Neuronal stem cell (in vitro differentiated cells): ENCODE measurements at regions not wholly inside any gene's neighbourhood (a gene's known extent, or its start where the extent isn't known, plus 50 kb on each side); places are given as distances from the start of the nearest gene placed in this dataset.

ENCODE experiments used
- DNase-seq: peaks from one replicate; pipeline ENCODE4 v3.0.0-alpha.2; 2013; ENCODE audit warnings: low spot score
- H2AFZ ChIP-seq: one replicate; pipeline ENCODE4 v1.6.1; 2013; ENCODE audit warnings: mild to moderate bottlenecking, low read length, inconsistent platforms
- H2AK5ac ChIP-seq: 2 replicates; pipeline ENCODE4 v1.6.1; 2013; ENCODE audit warnings: low read depth, mild to moderate bottlenecking, inconsistent platforms, low read length, moderate library complexity, mixed read lengths
- H2BK120ac ChIP-seq: 2 replicates; pipeline ENCODE4 v1.6.1; 2013; ENCODE audit warnings: low read depth, mild to moderate bottlenecking, inconsistent platforms, low read length, moderate library complexity, mixed read lengths
- H2BK12ac ChIP-seq: one replicate; pipeline ENCODE4 v1.6.1; 2013; ENCODE audit warnings: low read length, inconsistent platforms
- H2BK15ac ChIP-seq: 2 replicates; pipeline ENCODE4 v1.6.1; 2013; ENCODE audit warnings: mild to moderate bottlenecking, low read length, inconsistent platforms, mixed read lengths
- H2BK5ac ChIP-seq: one replicate; pipeline ENCODE4 v1.6.1; 2013; ENCODE audit warnings: inconsistent platforms, mild to moderate bottlenecking, low read length, moderate library complexity
- H3K14ac ChIP-seq: one replicate; pipeline ENCODE4 v1.6.1; 2013; ENCODE audit warnings: low read length, inconsistent platforms
- H3K18ac ChIP-seq: 2 replicates; pipeline ENCODE4 v1.6.1; 2013; ENCODE audit warnings: low read length, inconsistent platforms
- H3K23ac ChIP-seq: 2 replicates; pipeline ENCODE4 v1.6.1; 2013; ENCODE audit warnings: low read depth, mild to moderate bottlenecking, mixed read lengths, low read length, inconsistent platforms; ENCODE audit not compliant: poor library complexity
- H3K27ac ChIP-seq: replicated peaks from 3 replicates; pipeline ENCODE4 v1.5.1; 2013; ENCODE audit warnings: low read length, inconsistent platforms
- H3K27me3 ChIP-seq, 3 experiments: 2 replicates each; pipeline ENCODE4 v1.6.1; 2013; ENCODE audit warnings: low read length in 3 of 3, mild to moderate bottlenecking in 2 of 3, inconsistent platforms in 1 of 3, low read depth in 1 of 3, mixed read lengths in 1 of 3, moderate library complexity in 1 of 3; ENCODE audit not compliant: control insufficient read depth in 3 of 3, insufficient read depth in 3 of 3
- H3K36me3 ChIP-seq, 2 donors: replicated peaks in 1 of 2; 2 replicates each; pipeline ENCODE4 v1.6.1; 2013; ENCODE audit warnings: low read length in 2 of 2; ENCODE audit not compliant: control insufficient read depth in 2 of 2, insufficient read depth in 2 of 2
- H3K4ac ChIP-seq: 2 replicates; pipeline ENCODE4 v1.6.1; 2013; ENCODE audit warnings: inconsistent platforms, mild to moderate bottlenecking, low read length, moderate library complexity
- H3K4me1 ChIP-seq, 2 donors: 1 replicate in 1 of 2; 2 replicates in 1 of 2; pipeline ENCODE4 v1.6.1; 2013; ENCODE audit warnings: low read length in 2 of 2, low read depth in 1 of 2; ENCODE audit not compliant: control insufficient read depth in 2 of 2, insufficient read depth in 1 of 2
- H3K4me2 ChIP-seq: one replicate; pipeline ENCODE4 v1.6.1; 2013; ENCODE audit warnings: mild to moderate bottlenecking, low read length, inconsistent platforms; ENCODE audit not compliant: insufficient read depth, poor library complexity, severe bottlenecking
- H3K4me3 ChIP-seq, 2 donors: 2 replicates each; pipeline ENCODE4 v1.5.1; 2013; ENCODE audit warnings: low read length in 2 of 2, mild to moderate bottlenecking in 2 of 2, inconsistent platforms in 1 of 2, moderate library complexity in 1 of 2
- H3K79me1 ChIP-seq: one replicate; pipeline ENCODE4 v1.6.1; 2013; ENCODE audit warnings: low read depth, mild to moderate bottlenecking, inconsistent platforms, low read length, moderate library complexity
- H3K9ac ChIP-seq: one replicate; pipeline ENCODE4 v1.6.1; 2013; ENCODE audit warnings: mild to moderate bottlenecking, low read depth, low read length, inconsistent platforms; ENCODE audit not compliant: poor library complexity
- H3K9me3 ChIP-seq, 2 donors: replicated peaks in 1 of 2; 2 replicates each; pipeline versions ENCODE3 to v1.6.1; 2013; ENCODE audit warnings: low read length in 2 of 2, mild to moderate bottlenecking in 2 of 2, inconsistent platforms in 1 of 2, low read depth in 1 of 2, mixed read lengths in 1 of 2, moderate library complexity in 1 of 2; ENCODE audit not compliant: control insufficient read depth in 2 of 2, insufficient read depth in 1 of 2
- H4K8ac ChIP-seq: one replicate; pipeline ENCODE4 v1.6.1; 2013; ENCODE audit warnings: low read depth, mild to moderate bottlenecking, inconsistent platforms, low read length, moderate library complexity
- H4K91ac ChIP-seq: one replicate; pipeline ENCODE4 v1.6.1; 2013; ENCODE audit warnings: low read length, low read depth, mild to moderate bottlenecking, inconsistent platforms; ENCODE audit not compliant: poor library complexity
- WGBS, 2 donors: extraction: QIAGEN DNeasy Blood & Tissue Kit; methylation state at CpG; one replicate each; pipeline ENCODE4 v1.1.7; 2013; ENCODE audit warnings: missing lambda C conversion rate in 2 of 2, mixed read lengths in 1 of 2; ENCODE audit not compliant: insufficient read length in 2 of 2, insufficient replicate concordance in 1 of 2; ENCODE audit errors: extremely low coverage in 2 of 2; 5-methylcytosine and 5-hydroxymethylcytosine counted together

GRCh38 chr9:126211441-126212074, 115.1 kb upstream of the MVB12B start:
- Histone ChIP-seq H3K4me2 (no peak overlapping the region), H4K8ac (no peak overlapping the region), H2BK12ac (no peak overlapping the region), H3K4me3 (no peak overlapping the region), H3K14ac (no peak overlapping the region), H2BK15ac (no peak overlapping the region), H3K79me1 (no peaks in the 10 kb centered on the region), H2BK5ac (no peak overlapping the region), H3K36me3 (no peaks in the 10 kb centered on the region), H3K9me3 (peaks cover 0 to 7% of the 10 kb centered on the region in 2 donors), H2BK120ac (no peak overlapping the region), H3K27me3 (peaks cover 0 to 7% (median 0%) of the 10 kb centered on the region in 3 experiments), H3K23ac (no peak overlapping the region), H3K4me1 (no peaks in the 10 kb centered on the region), H3K27ac (no peak overlapping the region), H3K4ac (no peak overlapping the region), H2AFZ (no peak overlapping the region), H3K18ac (no peak overlapping the region), H2AK5ac (no peak overlapping the region), H4K91ac (no peak overlapping the region), H3K9ac (no peak overlapping the region)
- no peak for DNase-seq
- no CpG with 5 or more reads among the region's 3 CpGs for WGBS, 2 donors

GRCh38 chr9:126215486-126215885, 111.1 kb upstream of the MVB12B start:
- Histone ChIP-seq H2BK12ac (no peak overlapping the region), H3K27ac (no peak overlapping the region), H3K27me3 (peaks cover 0 to 3% (median 0%) of the 10 kb centered on the region in 3 experiments), H4K91ac (no peak overlapping the region), H3K18ac (no peak overlapping the region), H3K36me3 (no peaks in the 10 kb centered on the region), H3K9me3 (peaks cover 0 to 7% of the 10 kb centered on the region in 2 donors), H2AK5ac (no peak overlapping the region), H4K8ac (no peak overlapping the region), H3K14ac (no peak overlapping the region), H2BK120ac (no peak overlapping the region), H2BK5ac (no peak overlapping the region), H3K4me1 (no peaks in the 10 kb centered on the region), H2AFZ (no peak overlapping the region), H2BK15ac (no peak overlapping the region), H3K4ac (no peak overlapping the region), H3K9ac (no peak overlapping the region), H3K79me1 (no peaks in the 10 kb centered on the region), H3K23ac (no peak overlapping the region), H3K4me2 (no peak overlapping the region), H3K4me3 (no peak overlapping the region)
- DNase-seq, result no peak
- no CpG with 5 or more reads among the region's 4 CpGs for WGBS, 2 donors

- Histone ChIP-seq H3K18ac (no peak overlapping the region), H2BK15ac (no peak overlapping the region), H2AFZ (no peak overlapping the region), H2AK5ac (no peak overlapping the region), H3K79me1 (no peaks in the 10 kb centered on the region), H3K23ac (no peak overlapping the region), H3K14ac (no peak overlapping the region), H4K91ac (no peak overlapping the region), H3K36me3 (no peaks in the 10 kb centered on the region), H2BK120ac (no peak overlapping the region), H3K4me1 (no peaks in the 10 kb centered on the region), H3K9me3 (peaks cover 0 to 7% of the 10 kb centered on the region in 2 donors), H3K27ac (no peak overlapping the region), H4K8ac (no peak overlapping the region), H3K4me3 (no peak overlapping the region), H3K4me2 (no peak overlapping the region), H3K4ac (no peak overlapping the region), H3K9ac (no peak overlapping the region), H2BK12ac (no peak overlapping the region), H3K27me3 (peaks cover 0 to 8% (median 0%) of the 10 kb centered on the region in 3 experiments), H2BK5ac (no peak overlapping the region)
- WGBS, 2 donors, result no CpG with 5 or more reads among the region's 4 CpGs
- no peak for DNase-seq
Observed at GRCh38 chr9:126216826-126217225, 109.8 kb upstream of the MVB12B start.

GRCh38 chr9:126217250-126217653, 109.4 kb upstream of the MVB12B start:
- Histone ChIP-seq H2BK120ac (no peak overlapping the region), H3K36me3 (no peaks in the 10 kb centered on the region), H3K4me1 (no peaks in the 10 kb centered on the region), H3K79me1 (no peaks in the 10 kb centered on the region), H2AK5ac (no peak overlapping the region), H3K9ac (no peak overlapping the region), H3K4me2 (no peak overlapping the region), H2BK15ac (no peak overlapping the region), H3K23ac (no peak overlapping the region), H3K4me3 (no peak overlapping the region), H3K14ac (no peak overlapping the region), H2BK5ac (no peak overlapping the region), H3K9me3 (peaks cover 0 to 7% of the 10 kb centered on the region in 2 donors), H2AFZ (no peak overlapping the region), H3K18ac (no peak overlapping the region), H2BK12ac (no peak overlapping the region), H3K27ac (no peak overlapping the region), H3K27me3 (peaks cover 0 to 12% (median 0%) of the 10 kb centered on the region in 3 experiments), H4K8ac (no peak overlapping the region), H3K4ac (no peak overlapping the region), H4K91ac (no peak overlapping the region)
- WGBS, 2 donors, result no CpG with 5 or more reads among the region's 5 CpGs
- no peak for DNase-seq
